HFF-Myc (cell line): ENCODE measurements at regions not wholly inside any gene's neighbourhood (a gene's known extent, or its start where the extent isn't known, plus 50 kb on each side); places are given as distances from the start of the nearest gene placed in this dataset.

ENCODE experiments used
- DNase-seq: peaks from one replicate; pipeline ENCODE4 v3.0.0-alpha.2; 2011; ENCODE audit warnings: low read depth; ENCODE audit errors: extremely low read depth
- H3K4me3 ChIP-seq: replicated peaks from 2 replicates; pipeline ENCODE4 v1.5.1; 2011; ENCODE audit warnings: low read depth, mild to moderate bottlenecking, control low read depth, low read length
- CTCF ChIP-seq: IDR thresholded peaks from 2 replicates; pipeline ENCODE4 v1.5.1; 2012; ENCODE audit warnings: mild to moderate bottlenecking, low read depth, low read length, control low read depth; ENCODE audit errors: missing control alignments

GRCh38 chr5:30661730-30662129, 531.8 kb upstream of the CDH6 start:
- no peak for TF ChIP-seq CTCF
- no peak for DNase-seq
- no peak overlapping the region for H3K4me3 ChIP-seq

- H3K4me3 ChIP-seq = no peak overlapping the region
- no peak for TF ChIP-seq CTCF
- DNase-seq = no peak
These were observed 534.1 kb upstream of the CDH6 start for GRCh38 chr5:30659417-30659816.

- no peak for DNase-seq
- H3K4me3 ChIP-seq = no peak overlapping the region
- no peak for TF ChIP-seq CTCF
These were observed 543.2 kb upstream of the CDH6 start for GRCh38 chr5:30650311-30650710.

- no peak for TF ChIP-seq CTCF
- no peak overlapping the region for H3K4me3 ChIP-seq
- DNase-seq = no peak
These were observed 554.6 kb upstream of the CDH6 start for GRCh38 chr5:30638899-30639298.

GRCh38 chr5:30627945-30628344, 565.5 kb upstream of the CDH6 start:
- TF ChIP-seq CTCF = no peak
- no peak overlapping the region for H3K4me3 ChIP-seq

GRCh38 chr5:30626557-30626956, 566.9 kb upstream of the CDH6 start:
- no peak for TF ChIP-seq CTCF
- no peak overlapping the region for H3K4me3 ChIP-seq
- no peak for DNase-seq

More at GRCh38 chr5:30627945-30628344, 565.5 kb upstream of the CDH6 start:
- DNase-seq = no peak

GRCh38 chr5:30620481-30621085, 572.9 kb upstream of the CDH6 start:
- H3K4me3 ChIP-seq = no peak overlapping the region
- no peak for TF ChIP-seq CTCF
- DNase-seq = no peak
